ENCODE measurements at regions not wholly inside any gene's neighbourhood (a gene's known extent, or its start where the extent isn't known, plus 50 kb on each side); places are given as distances from the start of the nearest gene placed in this dataset.
"Not testable (repeated sequence)": the region's sequence is repeated elsewhere in the genome, so short reads cannot be mapped to it uniquely, and the experiment has no call there.

DNA sequence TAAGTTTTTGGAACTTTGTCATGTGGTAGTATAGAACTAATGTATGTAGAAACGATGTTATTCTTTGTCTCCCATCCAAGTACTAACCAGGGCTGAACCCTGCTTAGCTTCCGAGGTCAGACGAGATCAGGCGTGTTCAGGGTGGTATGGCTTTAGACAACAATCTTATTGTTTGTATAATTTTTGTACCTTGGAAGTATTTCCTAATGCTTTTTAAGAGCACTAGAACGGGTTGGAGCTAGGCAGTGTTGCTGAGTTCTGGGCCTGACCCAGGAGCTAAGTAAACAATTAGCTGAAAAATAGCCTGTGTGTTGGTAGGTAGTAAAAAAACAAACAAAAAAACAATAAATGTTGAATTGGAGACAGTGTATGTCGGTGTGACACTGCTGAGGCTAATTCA lies 244.3 kb downstream of the EMP1 start:
- DNase-seq (ENCODE audit: low read depth in 2 of 2), result no peak

DNA sequence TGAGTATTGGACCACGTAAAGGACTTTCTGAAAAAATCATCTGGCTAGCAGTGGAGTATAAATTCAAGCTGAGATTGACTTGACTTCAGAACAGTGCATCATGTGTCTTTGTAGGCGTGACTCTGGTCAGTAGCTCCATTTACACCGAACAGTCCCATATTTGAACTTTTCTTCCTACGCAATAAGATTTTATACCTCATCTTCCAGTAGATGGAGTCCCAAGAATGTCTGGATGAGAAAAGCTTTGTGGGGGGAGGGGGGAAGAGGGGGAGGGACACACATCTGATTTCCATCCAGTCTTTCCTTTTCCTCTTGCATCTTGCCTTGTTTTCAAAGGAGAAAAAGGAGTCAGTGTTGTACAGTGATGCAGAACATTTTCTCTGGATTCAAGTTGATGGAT lies 241.0 kb downstream of the EMP1 start:
- no peak for DNase-seq (ENCODE audit: low read depth in 2 of 2)

DNA sequence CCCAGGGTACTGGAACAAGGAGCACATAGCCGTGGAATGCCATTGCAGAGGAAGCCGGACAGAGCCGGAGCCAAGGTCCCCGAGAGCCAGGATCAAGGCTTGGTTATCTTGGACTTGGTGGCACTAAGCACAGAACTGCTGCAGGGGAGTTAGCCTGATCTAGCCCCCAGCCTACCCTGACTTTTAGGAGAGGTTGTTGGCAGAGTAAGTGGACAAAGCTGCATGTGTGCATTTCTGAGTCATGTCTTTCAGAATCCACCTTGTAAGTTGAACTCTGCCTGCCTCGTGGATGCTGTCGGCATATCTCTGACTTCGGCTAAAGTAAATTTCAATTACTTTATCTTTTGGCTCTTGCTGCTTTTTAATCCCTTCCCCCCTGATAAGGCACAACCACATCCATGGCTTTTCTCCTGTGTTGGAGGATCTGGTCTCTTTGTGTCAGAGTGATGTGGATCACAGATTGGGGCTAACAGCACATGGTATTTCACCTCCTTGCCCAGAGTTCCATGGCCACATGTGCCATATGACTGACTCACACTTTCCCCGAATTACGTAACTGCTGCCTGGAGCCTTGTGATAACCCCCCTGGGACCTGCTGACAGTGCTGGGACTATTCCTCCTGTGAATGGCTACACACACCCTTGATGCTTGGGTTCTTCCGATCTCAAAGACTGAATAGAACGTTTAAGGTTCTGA lies 240.3 kb downstream of the EMP1 start:
- no peak for DNase-seq (ENCODE audit: low read depth in 2 of 2)

DNA sequence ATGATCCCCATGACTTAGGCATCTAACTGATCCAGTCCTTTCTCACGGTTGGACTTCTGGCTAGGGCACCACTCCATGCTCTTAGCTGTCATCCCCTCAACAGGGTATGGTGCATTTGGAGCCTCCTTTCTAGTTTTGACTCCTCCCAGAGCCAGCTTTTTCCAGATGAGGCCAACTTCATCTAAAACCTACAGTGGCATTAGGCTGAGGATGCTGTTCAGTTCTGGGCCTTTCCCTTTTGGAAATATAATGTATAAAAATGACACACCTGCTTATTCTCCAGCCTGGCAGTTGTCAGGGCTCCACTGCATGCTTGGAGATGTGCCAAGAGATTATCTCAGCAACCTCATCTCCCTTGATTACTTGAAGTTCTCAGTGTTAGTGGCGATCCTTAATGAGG lies 239.7 kb downstream of the EMP1 start:
- no peak for DNase-seq (ENCODE audit: low read depth in 2 of 2)

DNA sequence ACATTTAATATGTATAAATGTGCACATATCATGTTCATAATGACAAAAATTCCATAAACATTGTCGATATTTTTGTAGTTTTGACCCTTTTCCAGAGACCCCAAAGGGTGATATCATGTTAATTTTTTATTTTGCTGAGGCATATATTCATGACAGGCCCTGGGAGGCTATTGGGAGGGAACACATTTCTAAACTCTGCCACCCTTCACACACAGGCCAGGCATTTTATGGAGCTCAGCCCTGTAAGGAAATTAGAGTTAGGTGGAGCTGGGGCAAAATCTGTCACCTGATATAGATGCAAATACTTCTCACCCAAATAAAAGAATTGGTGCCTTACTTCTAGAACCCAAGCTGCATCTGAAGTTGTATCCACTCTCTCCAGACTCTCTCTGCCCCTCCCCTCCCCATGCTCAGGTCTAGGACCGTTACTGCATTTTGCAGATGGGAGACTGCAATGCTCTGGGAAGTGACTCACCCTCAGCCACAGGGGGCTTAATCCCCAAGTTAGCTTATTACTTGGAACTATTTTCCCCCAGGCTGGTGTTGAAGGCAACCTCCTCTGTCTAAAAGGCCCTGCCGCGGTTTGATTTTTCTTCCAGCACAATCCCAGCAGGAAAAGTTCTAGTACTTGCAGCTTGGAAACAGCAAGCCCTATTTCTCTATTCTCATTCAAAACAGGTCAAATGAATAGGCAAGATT lies 238.9 kb downstream of the EMP1 start:
- no peak for DNase-seq (ENCODE audit: low read depth in 2 of 2)

DNA sequence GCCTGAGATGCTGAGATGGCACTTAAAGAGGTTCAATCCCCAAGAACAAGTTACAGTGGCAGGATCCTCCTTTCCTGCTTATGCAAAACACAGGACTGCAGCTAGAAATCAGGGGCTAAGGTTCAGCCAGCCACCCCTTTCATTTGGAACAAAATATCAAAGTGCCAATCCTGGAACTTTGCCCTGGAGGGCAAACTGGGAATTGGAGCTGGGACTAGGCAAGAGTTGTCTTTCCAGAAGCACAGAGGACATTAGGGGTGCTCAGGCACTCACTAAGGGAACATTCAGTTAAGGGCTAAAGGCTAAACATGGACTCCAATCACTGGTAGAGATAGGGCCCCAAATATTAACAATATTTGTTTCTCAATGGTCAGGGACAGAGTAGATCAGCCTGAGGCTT lies 237.2 kb downstream of the EMP1 start:
- no peak for DNase-seq (ENCODE audit: low read depth in 2 of 2)

DNA sequence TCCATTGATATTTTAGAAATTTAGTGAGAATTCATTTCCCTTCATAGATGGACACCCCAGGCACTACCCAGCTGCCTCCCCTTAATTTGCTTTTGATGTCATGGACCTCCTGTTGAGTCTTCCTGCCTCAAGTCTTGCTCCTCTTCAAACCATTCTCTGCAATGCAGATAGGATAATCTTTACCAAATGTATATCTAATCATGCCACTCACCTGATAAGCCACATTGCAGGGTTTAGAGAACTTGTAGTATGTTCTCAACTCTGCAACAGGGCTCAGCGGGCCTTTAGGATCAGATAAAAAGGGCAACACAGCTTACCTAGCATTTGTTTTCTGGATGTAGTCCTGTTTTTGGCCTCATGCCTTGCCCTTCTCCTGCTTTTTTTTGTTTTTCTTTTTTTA lies 234.5 kb downstream of the EMP1 start:
- DNase-seq (ENCODE audit: low read depth in 2 of 2), result no peak

DNA sequence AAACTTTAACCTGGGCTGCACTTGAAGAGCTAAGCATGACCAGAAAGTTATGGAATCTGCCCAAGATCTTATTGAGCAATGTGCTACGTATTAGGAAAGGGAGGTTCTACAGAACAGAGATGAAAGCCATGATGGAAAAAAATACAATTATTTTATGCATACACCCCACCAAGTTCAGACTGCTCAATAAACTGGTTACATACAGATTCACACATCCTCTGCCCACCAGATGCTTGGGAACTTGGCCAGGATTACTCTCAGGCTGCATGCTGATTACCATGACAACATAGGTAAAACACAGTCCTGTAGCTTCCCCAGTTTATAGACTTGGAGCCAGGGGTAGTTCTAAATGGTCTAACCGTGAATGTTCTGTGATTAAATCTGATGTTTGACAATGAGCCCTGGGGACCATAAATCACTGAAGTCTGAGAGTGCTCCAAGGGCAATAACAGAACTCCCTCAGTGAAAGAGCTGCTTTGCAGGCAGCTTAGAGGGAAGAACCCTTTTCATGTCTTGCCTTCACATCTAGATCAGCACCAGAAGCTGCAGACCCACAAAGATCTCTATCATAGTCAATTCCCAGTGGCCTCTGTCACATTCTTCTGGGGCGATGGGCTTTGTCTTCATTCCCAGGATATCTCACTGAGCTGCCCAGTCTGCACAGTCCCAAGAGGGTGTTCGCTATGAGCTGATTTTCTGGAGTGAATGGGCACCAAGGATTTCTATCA lies 232.2 kb downstream of the EMP1 start:
- DNase-seq (ENCODE audit: low read depth in 2 of 2), result no peak

DNA sequence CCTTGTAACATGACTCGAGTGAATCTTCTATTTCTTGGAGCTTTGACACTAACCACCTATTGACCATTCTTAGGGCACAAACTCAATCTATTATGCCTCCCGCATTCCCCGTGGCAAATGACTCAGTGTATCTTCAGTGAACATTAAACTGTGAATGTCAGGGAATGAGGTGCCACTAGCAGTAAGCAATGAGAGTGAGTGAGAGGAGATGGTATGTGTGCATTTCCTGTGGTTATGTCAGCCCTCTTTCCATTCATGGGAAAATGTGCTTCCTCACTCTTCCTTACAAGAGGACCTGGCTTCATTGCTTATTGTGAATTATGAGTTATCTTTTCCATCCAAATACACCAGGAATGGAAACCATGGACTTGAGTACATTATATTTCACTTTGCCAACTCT lies 229.2 kb downstream of the EMP1 start:
- no peak for DNase-seq (ENCODE audit: low read depth in 2 of 2)

DNA sequence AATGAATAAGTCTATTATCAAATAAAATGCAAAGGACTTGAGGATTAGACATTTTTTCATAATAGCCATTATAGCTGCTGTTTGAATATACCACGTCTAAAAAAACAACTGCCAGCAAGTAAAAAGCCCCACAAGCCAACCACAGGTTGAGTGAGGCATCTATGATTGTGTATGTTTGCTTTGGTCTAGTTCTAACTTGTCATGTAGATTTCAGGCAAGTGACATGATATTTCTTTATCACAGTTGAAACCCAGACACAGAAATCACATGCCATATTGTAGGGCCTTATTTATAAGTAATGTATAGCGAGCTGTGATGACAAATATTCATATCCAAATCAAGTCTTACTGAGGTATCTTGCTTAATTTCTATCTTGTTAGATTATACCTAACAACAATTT lies 225.8 kb downstream of the EMP1 start:
- DNase-seq (ENCODE audit: low read depth in 2 of 2), result no peak

DNA sequence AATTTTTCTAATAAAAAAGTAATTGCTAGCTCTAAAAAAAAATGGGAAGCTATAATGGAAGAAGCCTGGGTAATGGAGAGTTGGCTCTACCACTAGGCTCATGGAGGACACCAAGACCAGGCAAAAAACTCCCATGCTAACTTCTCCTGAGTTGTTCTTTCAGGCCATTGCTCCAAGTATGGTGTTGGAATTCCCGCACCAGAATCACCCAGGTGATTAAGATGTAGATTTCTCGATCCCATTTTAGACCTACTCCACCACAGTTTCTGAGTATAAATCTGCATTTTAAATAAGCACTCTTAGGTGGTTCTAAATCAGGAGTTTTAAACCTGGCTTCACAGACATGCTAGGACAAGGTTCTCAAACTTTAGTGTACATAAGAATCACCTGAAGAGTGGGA lies 221.0 kb downstream of the EMP1 start:
- no peak for DNase-seq (ENCODE audit: low read depth in 2 of 2)

DNA sequence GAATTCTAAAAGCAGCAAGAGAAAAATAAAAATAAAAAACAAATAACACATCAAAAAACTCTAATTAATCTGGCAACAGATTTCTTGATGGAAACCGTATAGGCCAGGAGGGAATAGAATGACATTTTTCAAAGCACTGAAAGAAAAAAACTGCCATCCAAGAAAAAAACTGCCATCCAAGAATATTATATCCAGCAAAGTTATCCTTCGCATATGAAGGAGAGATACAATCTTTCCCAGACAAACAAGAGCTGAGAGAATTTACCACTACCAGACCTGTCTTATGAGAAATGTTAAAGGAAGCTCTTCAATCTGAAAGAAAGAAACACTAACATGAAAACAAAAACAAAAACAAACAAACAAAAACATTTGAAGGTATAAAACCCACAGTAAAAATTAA lies 214.8 kb downstream of the EMP1 start:
- DNase-seq (ENCODE audit: low read depth in 2 of 2), result no peak

DNA sequence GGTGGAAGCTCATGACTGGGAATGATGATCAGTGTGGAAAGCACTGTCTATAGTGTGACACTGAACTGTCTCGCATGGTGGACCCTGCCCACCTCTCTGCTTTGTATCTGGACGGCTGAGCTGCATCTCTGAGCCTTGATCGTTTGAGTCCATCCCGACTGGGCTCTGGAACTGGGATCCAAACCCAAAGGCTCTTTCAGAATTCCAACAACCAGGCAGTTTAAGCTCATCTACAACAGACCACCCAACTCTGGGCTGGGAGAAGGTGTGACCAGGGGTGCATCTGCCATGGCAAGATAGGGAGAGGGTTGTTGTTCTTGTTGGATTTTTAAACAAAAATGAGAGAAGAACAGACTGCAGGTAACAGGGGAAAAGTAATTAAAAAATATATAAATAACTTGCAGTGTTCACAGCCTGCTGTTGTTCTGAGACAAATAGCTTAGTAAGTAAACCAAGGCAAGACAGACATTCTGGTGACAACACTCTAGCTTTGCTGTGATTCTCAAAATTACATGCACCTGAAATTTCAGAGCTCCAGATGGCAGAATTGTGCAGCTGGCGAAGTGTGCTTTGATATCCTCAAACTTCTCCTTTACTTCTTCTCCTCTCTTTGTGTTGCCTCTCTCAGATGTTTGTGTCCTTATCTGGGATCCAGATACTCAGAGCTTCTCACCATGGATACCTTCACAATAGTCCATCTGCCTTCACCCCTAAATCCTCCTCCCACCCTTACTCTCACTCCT lies 209.6 kb downstream of the EMP1 start:
- no peak for DNase-seq (ENCODE audit: low read depth in 2 of 2)

DNA sequence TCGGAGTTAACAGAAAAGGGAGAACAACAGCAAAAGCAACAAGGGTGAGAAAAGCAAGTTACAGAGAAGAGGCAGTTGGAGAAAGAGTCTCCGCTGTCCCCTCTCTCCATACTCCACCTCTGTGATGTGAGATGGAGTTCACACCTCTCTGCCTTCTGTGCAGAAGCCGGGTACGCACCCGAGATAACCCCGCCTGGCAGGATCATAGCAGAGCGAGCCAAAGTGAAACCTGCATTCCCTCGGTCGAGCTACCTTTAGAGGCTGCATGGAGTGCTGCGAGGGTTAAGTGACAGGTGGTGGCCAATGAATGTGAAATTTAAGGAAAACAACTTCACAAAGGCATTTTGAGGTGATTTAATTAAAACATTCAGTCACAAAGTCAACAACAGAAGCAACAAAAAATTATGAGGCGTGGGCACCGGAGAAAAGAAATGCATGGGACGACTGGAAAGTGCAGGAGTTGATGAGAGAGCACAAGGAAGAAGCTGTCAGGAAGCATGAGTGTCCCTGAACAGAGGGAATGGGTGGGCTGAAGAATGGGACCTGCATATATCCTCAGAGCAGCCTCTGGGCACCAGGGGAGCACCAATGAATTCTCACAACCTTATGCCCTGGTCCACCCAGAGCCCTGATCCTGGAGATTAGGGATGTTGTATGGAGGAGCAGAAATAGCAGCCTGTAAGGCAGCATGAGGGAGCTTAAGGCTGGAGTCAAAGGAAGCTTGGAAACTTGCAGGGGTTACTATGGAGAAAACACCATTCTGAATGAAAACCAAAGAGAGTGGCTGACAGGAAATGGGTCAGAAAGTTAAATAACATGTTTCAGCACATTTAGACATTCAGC lies 208.3 kb downstream of the EMP1 start:
- no peak for DNase-seq (ENCODE audit: low read depth in 2 of 2)

DNA sequence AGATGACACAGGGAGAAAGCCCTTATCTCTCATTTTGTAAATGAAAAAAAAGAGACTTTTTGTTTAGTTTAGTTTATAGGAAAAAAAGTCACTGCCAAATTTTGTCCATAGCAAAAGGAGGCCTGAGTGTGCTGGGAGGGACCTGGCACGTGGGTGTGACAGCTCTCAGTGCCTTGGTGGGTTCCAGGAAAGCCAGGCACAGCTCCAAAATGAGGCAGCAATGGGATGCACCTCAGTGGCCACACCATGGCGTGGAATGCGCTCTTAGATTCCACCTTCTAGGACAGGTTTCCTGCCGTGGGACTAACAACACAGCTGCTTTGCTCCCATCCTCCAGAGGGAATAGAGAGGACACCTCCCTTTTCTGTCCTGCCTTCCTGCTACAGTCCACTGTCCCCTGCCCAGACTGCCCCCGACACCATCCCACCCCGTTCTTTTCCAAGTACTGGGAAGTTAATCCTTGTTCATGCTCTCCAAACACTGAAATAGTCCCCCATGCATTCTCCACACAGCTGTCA lies 207.6 kb downstream of the EMP1 start:
- no peak for DNase-seq (ENCODE audit: low read depth in 2 of 2)

DNA sequence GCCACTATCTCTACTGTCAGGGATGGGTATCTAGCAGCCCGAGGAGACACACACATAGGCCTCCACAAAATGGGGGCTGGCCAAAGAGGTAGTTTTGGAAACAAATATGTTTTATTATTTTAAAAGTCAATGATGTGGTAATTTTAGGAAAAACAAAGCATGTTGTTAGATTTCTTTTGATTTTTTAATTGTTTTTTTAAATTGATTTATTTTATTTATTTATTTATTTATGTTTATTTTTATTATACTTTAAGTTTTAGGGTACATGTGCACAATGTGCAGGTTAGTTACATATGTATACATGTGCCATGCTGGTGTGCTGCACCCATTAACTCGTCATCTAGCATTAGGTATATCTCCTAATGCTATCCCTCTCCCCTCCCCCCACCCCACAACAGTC lies 194.8 kb downstream of the EMP1 start:
- DNase-seq (ENCODE audit: low read depth in 2 of 2), result not testable (repeated sequence)

DNA sequence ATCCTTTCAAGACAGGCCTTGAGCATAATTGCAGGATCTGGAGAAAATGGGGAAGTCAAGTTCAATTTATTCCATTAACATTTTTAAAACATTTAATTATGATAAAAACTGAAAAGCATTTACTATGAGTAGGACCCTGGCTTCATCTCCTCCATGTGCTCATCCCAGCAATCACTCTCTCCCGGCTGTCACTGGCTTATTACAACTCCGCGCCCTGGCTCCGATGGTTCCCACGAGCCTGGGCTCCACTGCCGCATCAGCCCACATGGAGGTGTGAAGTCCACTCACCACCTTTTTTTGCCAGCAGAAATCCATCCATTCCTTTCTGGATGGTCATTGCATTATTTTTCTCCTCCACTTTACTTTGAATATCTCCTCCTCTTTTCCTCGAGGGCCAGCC lies 194.4 kb downstream of the EMP1 start:
- no peak for DNase-seq (ENCODE audit: low read depth in 2 of 2)

DNA sequence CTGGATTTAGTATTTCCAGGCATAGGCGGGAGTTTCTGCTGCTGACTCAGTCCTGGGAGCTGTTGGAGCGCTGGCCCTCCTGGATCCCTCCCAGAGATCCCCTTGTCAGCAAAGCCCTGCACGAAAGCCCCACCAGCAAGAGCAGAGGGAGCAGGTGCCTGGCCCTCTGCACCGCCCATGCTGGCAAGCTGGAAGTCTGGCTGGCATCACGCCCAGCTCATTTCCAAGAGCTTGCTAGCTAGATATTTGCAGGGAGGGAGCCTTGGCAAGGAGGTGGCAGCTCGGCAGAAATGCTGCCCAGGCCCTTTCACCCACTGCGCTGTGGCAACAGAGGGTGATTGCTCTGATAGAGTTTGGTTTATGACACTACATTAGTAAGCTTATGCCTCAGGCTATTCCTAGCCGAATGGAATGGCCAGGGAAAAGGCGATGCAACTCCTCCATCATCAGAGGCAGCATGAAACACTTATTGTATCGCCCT lies 193.9 kb downstream of the EMP1 start:
- no peak for DNase-seq (ENCODE audit: low read depth in 2 of 2)

DNA sequence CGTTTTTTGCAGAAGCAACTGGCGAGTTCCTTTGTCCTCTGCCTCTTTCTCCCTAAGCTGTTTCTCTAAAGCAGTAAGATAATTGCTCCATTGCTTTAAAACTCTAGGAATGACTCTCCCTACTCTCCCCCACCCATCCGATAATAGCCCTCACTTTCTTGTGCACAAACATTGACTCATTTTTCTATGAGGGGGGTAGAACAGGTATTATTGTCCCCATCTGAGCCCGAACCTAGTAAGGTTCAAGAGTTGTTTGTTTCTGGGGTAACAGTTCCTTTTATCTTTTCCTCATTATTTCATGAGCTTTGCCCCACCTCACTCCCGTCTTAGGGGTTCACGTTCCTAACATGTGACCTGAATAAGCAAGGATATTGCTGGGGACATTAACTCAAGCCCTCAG lies 190.6 kb downstream of the EMP1 start:
- no peak for DNase-seq (ENCODE audit: low read depth in 2 of 2)

DNA sequence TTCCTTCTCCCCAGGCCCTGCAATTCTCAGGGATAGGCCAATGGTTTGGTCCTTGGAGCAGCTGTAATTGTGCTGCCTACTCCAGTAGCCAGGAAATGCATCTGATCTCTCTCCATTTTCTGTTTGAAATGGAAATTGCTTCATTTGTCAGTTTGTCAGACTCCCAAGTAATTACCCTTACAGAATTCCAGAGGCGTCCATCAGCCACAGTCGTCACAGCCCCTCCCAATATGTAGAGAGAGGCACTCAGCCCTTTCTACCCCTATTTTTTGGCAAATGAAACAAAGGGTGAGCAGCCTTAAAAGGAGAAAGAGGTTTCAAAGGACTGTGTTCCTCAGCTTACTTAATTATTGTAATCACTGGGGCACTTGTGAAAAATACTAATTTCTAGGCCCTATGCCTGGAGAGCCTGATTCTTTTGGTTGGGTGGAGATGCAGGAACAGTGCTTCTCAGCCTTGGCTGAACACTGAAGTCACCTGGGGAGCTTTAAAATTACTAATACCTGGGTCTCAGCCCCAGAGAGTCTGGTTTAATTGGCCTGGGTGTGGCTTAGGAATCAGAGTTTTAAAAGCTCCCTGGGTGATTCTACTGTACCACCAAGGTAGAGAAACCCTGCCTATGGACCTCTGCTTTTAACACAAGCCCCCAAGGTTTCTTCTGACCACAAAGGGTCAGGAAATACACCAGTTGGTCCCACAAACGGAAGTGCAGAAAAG lies 190.0 kb downstream of the EMP1 start:
- DNase-seq (ENCODE audit: low read depth in 2 of 2), result no peak
